IPS-18a (cell line): ENCODE measurements at regions not wholly inside any gene's neighbourhood (a gene's known extent, or its start where the extent isn't known, plus 50 kb on each side); places are given as distances from the start of the nearest gene placed in this dataset.
A peak's percentile ranks its signal among the peaks of the same experiment; 100 is the strongest.
"Not testable (repeated sequence)": the region's sequence is repeated elsewhere in the genome, so short reads cannot be mapped to it uniquely, and the experiment has no call there.

Experiments
- H3K27ac ChIP-seq: one replicate; pipeline ENCODE4 v1.5.1; 2013; ENCODE audit warnings: low read length
- H3K27me3 ChIP-seq: one replicate; pipeline ENCODE4 v1.6.1; 2013; ENCODE audit warnings: mild to moderate bottlenecking, low read length; ENCODE audit not compliant: control insufficient read depth, insufficient read depth
- H3K36me3 ChIP-seq: one replicate; pipeline ENCODE4 v1.6.1; 2013; ENCODE audit warnings: low read depth, low read length; ENCODE audit not compliant: control insufficient read depth
- H3K4me1 ChIP-seq: one replicate; pipeline ENCODE4 v1.6.1; 2013; ENCODE audit warnings: low read depth, low read length; ENCODE audit not compliant: control insufficient read depth
- H3K4me3 ChIP-seq: one replicate; pipeline ENCODE4 v1.5.1; 2013; ENCODE audit warnings: low read length
- H3K9ac ChIP-seq: one replicate; pipeline ENCODE4 v1.6.1; 2013; ENCODE audit warnings: mild to moderate bottlenecking, low read length, moderate library complexity
- H3K9me3 ChIP-seq: one replicate; pipeline ENCODE4 v1.6.1; 2013; ENCODE audit warnings: low read depth, low read length; ENCODE audit not compliant: control insufficient read depth

DNA sequence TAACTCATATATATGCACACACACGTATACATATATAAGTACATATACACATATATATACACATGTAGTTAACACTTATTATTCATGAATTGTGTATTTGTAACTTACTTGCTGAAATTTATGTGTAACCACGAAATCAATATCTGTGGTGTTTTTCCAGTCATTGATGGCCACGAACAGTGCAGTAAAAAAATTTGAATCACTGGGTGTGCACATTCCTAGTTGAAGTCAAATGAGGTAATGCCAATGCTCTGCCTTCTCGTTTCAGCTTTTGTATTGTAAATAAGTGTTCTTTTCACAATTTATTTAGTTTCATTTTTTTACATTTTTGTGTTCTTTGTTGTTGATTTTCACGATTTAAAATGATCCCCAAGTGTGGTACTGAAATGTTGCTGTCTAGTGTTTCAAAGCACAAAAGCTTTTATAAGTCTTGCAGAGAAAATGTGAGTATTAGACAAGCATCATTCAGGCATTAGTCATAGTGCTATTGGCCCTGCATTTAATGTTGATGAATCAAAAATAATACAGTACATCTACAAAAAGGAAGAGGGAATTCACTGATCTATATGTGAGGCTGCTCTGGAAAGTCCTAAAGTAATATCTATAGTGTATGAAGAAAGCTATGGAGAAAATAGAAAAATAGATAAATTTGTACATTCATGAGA, 419.0 kb downstream of the DSC3 start:
- Histone ChIP-seq H3K4me3 (no peak overlapping the region), H3K27me3 (peaks cover 15% of the 10 kb centered on the region), H3K9me3 (no peaks in the 10 kb centered on the region), H3K4me1 (peaks cover 26% of the 10 kb centered on the region), H3K27ac (no peak overlapping the region), H3K9ac (no peak overlapping the region), H3K36me3 (no peaks in the 10 kb centered on the region)

DNA sequence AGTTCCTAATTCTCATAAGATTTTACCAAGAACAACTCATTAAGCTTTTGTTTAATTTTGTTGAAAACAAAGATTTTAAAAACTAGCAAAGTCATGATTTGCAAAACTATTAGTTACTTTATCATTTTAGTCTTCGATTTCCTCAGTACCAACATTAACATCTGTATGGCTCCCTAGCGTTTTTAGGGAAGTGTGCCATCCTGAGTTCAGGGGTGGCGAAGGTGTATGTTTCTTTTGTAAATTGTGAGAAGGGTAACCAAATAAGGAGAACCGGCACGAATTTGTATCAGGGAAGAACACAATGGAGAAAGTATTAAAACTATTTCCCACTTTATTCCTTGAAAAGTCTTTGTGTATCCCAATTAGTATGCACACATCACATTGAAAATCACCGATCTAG, 419.9 kb downstream of the DSC3 start:
- no peaks in the 10 kb centered on the region for H3K36me3 ChIP-seq
- peak overlapping the region; percentile 18 for H3K4me3 ChIP-seq
- no peak overlapping the region for H3K27ac ChIP-seq
- H3K27me3 ChIP-seq, result peaks cover 15% of the 10 kb centered on the region
- no peak overlapping the region for H3K9ac ChIP-seq
- H3K9me3 ChIP-seq, result no peaks in the 10 kb centered on the region
- H3K4me1 ChIP-seq, result peaks cover 26% of the 10 kb centered on the region

DNA sequence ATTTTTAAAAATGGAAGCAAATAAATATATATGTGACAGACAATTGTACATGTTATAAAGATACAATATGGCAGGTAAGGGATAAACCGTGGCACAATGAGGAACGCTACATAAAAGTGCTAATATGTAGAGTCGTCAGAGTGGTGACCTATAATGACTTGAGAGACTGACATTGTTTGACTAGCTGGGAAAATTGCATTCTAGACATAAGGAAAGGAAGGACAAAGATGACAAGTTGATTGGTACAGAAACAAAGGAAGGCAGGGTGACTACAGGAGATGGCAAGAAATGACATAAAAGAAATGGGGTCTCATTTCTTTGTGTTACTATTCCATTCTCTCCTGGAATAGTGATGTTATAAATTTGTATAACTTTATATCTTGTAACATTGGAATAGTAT, 420.4 kb downstream of the DSC3 start:
- H3K9ac ChIP-seq, result no peak overlapping the region

DNA sequence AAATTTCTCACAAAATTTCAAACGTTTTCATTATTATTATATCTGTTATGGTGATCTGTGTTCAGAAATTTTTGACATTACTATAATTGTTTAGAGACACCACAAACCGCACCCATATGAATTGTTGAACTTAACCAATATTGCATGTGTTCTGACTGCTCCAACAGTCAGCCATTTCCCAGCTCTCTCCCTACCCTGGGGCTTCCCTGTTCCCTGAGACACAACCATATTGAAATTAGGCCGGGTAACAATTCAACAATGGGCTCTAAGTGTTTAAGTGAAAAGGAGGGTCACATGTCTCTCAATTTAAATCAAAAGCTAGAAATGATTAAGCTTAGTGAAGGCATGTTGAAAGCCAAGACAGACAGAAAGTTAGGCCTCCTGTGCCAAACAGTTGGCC, 424.0 kb downstream of the DSC3 start:
- Histone ChIP-seq H3K36me3 (no peaks in the 10 kb centered on the region), H3K9me3 (no peaks in the 10 kb centered on the region), H3K9ac (no peak overlapping the region), H3K4me3 (no peak overlapping the region), H3K27ac (no peak overlapping the region), H3K27me3 (peaks cover 10% of the 10 kb centered on the region), H3K4me1 (peaks cover 24% of the 10 kb centered on the region)

More for the DNA sequence above, 420.4 kb downstream of the DSC3 start:
- Histone ChIP-seq H3K27me3 (peaks cover 15% of the 10 kb centered on the region), H3K4me3 (no peak overlapping the region), H3K4me1 (peaks cover 26% of the 10 kb centered on the region), H3K9me3 (no peaks in the 10 kb centered on the region), H3K27ac (no peak overlapping the region), H3K36me3 (no peaks in the 10 kb centered on the region)

DNA sequence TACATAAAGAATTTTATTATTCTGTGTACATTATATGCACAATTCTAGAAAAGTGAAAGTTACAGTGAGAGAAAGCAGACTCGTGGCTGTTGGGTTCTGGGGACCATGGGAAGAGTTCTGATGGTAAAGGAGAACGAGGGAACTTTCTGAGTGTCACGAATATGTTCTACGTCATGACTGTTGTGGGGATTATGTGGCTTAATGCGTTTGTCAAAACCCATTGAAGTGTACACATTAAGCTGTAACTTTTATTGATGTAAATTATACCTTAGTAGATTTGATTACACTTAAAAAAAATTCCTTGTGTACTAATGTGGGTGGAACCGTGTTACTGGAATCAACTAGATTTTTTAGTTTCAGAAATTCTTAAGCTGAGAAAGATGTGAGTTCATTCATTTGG, 426.1 kb downstream of the DSC3 start:
- Histone ChIP-seq H3K36me3 (no peaks in the 10 kb centered on the region), H3K9me3 (no peaks in the 10 kb centered on the region), H3K9ac (no peak overlapping the region), H3K4me3 (no peak overlapping the region), H3K4me1 (peaks cover 16% of the 10 kb centered on the region), H3K27me3 (peaks cover 4% of the 10 kb centered on the region), H3K27ac (no peak overlapping the region)

DNA sequence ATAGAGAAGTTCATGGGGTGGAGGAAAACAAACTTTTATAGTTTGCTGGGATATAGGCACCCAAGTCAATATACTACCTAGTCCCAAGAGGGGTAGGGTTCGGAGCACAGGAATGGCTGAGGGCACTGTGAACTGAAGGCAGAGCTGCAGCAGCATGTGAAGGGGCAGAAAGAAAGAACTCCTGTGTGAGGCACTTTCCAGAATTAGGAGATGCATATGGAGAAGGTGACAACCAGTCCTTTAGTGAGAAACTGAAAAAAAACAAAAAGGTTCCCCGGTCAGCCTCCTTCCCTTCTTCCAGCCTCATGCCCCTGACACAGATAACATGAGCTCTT, 429.1 kb downstream of the DSC3 start:
- H3K27ac ChIP-seq, result no peak overlapping the region
- H3K9me3 ChIP-seq, result no peaks in the 10 kb centered on the region
- H3K36me3 ChIP-seq, result no peaks in the 10 kb centered on the region
- peaks cover 16% of the 10 kb centered on the region for H3K4me1 ChIP-seq
- H3K27me3 ChIP-seq, result no peaks in the 10 kb centered on the region
- no peak overlapping the region for H3K9ac ChIP-seq
- no peak overlapping the region for H3K4me3 ChIP-seq

DNA sequence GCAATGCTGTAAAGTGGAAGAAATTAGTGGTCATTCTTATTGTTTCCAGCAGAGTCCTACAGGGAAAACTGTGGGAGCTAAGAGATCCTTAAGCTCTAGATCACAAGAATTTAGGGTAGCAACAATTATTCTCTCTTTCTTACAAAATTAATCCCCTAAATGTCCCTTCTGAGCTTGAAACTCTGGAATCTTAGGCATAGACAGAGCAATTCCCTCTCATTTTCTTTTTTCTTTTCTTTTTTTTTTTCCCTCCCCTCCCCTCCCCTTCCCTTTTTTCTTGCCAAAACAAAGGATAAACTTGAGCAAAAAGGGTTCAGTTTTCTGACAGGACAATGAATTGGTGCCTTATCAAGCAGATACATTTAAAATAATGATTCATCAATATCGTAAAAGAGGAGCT, 441.0 kb downstream of the DSC3 start:
- Histone ChIP-seq H3K36me3 (no peaks in the 10 kb centered on the region), H3K9me3 (no peaks in the 10 kb centered on the region), H3K4me1 (no peaks in the 10 kb centered on the region), H3K27me3 (no peaks in the 10 kb centered on the region), H3K4me3 (no peak overlapping the region), H3K27ac (no peak overlapping the region), H3K9ac (no peak overlapping the region)

DNA sequence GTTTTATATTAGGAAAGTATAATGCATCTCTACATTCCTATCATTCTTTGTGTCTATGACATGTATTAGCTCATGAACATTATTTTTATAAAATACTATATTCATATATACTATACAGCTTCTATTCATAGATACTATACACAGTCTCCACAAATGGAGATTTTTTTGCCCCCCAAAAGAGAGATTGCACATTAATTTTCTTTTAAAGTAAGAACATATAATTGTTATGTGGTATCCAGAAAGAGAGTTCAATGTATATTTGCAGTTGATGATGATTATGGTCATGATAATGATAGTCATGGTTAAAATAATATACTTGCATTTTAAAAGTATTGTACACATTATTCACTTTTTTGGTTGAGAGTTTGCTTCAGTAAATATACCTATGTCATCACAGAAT, 445.3 kb downstream of the DSC3 start:
- no peaks in the 10 kb centered on the region for H3K9me3 ChIP-seq
- H3K9ac ChIP-seq, result no peak overlapping the region
- H3K27me3 ChIP-seq, result no peaks in the 10 kb centered on the region
- H3K4me1 ChIP-seq, result no peaks in the 10 kb centered on the region
- no peak overlapping the region for H3K4me3 ChIP-seq
- H3K36me3 ChIP-seq, result no peaks in the 10 kb centered on the region
- no peak overlapping the region for H3K27ac ChIP-seq

DNA sequence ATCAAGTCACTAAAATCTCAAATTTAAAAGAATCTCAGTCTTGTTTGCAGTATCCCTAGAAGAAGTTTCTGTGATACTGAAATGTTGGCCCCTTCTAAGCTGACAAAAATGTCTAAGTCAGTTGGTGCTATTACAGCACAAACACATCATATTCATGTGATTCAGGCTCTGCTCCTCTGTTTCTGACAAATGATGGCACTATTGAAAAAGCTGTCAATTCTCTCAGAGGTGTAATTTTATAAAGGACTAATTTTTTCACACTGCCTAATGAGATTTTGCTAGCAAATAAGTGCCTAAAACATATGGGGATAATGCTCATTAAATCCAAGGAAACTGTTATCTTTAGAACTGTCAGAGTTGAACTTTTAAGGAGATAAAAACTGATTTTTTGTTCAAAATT, 445.9 kb downstream of the DSC3 start:
- H3K27ac ChIP-seq, result no peak overlapping the region
- H3K27me3 ChIP-seq, result no peaks in the 10 kb centered on the region
- H3K9me3 ChIP-seq, result no peaks in the 10 kb centered on the region
- H3K4me3 ChIP-seq, result no peak overlapping the region
- H3K36me3 ChIP-seq, result no peaks in the 10 kb centered on the region
- H3K9ac ChIP-seq, result no peak overlapping the region
- H3K4me1 ChIP-seq, result no peaks in the 10 kb centered on the region

DNA sequence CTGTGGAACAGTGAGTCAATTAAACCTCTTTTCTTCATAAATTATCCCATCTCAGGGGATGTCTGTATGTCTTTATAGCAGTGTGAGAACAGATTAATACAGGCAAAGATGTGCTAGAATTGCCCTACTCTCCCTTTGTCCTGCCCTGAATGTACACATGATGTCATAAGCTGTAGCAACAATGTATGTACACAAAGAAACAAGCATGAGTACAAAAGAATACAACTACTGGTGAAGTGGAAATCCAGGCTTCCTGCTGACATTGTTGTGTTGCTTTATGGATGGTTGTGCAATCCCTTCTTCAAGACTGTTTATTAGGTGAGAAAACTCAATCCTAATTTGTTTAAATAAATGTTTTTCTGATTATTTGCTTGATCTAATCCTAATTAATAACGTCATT, 446.6 kb downstream of the DSC3 start:
- H3K9ac ChIP-seq, result no peak overlapping the region
- no peaks in the 10 kb centered on the region for H3K9me3 ChIP-seq
- H3K27me3 ChIP-seq, result no peaks in the 10 kb centered on the region
- H3K4me1 ChIP-seq, result no peaks in the 10 kb centered on the region
- no peaks in the 10 kb centered on the region for H3K36me3 ChIP-seq
- H3K27ac ChIP-seq, result no peak overlapping the region
- no peak overlapping the region for H3K4me3 ChIP-seq

DNA sequence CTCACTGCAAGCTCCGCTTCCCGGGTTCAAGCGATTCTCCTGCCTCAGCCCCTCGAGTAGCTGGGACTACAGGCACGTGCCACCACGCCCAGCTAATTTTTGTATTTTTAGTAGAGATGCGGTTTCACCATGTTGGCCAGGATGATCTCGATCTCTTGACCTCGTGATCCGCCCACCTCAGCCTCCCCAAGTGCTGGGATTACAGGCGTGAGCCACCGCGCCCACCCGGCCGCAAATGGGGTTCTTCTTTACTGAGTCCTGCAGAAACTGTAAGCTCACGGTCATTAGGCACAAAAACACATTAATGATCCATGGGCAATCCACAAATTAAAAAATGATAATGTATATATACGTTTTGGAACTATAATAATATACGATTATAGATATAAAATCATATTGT, 447.6 kb downstream of the DSC3 start:
- H3K9ac ChIP-seq, H3K4me3 ChIP-seq, H3K4me1 ChIP-seq, H3K9me3 ChIP-seq, H3K27me3 ChIP-seq, H3K27ac ChIP-seq, H3K36me3 ChIP-seq: not testable (repeated sequence)

DNA sequence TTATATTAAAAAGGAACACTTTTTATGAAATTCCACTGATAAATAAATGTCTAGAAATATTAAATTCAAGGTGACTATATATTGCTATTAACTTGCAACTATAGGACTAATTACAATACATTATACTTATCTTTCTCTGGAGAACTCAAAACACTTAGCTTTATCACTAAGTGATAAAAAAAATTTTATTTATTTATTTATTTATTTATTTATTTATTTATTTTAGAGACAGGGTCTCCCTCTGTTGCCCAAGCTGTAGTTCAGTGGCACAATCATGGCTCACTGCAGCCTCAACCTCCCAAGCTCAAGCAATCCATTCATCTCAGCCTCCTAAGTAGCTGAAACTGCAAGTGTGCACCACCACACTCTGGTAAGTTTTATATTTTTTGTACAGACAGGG, 451.1 kb downstream of the DSC3 start:
- Histone ChIP-seq H3K9ac (no peak overlapping the region), H3K27ac (no peak overlapping the region), H3K4me1 (no peaks in the 10 kb centered on the region), H3K4me3 (no peak overlapping the region), H3K27me3 (no peaks in the 10 kb centered on the region), H3K9me3 (no peaks in the 10 kb centered on the region), H3K36me3 (no peaks in the 10 kb centered on the region)
